ENCODE measurements at regions not wholly inside any gene's neighbourhood (a gene's known extent, or its start where the extent isn't known, plus 50 kb on each side); places are given as distances from the start of the nearest gene placed in this dataset.

- Histone ChIP-seq H3K4me3 (no peak overlapping the region), H3K27me3 (no peaks in the 10 kb centered on the region), H3K9me3 (no peaks in the 10 kb centered on the region), H3K36me3 (no peaks in the 10 kb centered on the region), H3K27ac (no peak overlapping the region), H3K4me1 (no peaks in the 10 kb centered on the region)
- DNase-seq (ENCODE audit: extremely low spot score in 2 of 2), result no peak
- intact Hi-C loops (cut with DNase I), result no loop called here
- TF ChIP-seq POLR2AphosphoS5 (IDR thresholded peaks at IDR 0.05; ENCODE audit: insufficient read depth in 1 of 2, low read depth in 1 of 2) (no peak), POLR2A (IDR thresholded peaks at IDR 0.05) (no peak)
- TF ChIP-seq, protein P1, sequence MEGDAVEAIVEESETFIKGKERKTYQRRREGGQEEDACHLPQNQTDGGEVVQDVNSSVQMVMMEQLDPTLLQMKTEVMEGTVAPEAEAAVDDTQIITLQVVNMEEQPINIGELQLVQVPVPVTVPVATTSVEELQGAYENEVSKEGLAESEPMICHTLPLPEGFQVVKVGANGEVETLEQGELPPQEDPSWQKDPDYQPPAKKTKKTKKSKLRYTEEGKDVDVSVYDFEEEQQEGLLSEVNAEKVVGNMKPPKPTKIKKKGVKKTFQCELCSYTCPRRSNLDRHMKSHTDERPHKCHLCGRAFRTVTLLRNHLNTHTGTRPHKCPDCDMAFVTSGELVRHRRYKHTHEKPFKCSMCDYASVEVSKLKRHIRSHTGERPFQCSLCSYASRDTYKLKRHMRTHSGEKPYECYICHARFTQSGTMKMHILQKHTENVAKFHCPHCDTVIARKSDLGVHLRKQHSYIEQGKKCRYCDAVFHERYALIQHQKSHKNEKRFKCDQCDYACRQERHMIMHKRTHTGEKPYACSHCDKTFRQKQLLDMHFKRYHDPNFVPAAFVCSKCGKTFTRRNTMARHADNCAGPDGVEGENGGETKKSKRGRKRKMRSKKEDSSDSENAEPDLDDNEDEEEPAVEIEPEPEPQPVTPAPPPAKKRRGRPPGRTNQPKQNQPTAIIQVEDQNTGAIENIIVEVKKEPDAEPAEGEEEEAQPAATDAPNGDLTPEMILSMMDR (IDR thresholded peaks at IDR 0.05), result no peak
Measured at GRCh38 chr3:102674284-102674683, 239.5 kb downstream of the ZPLD1 start.

GRCh38 chr3:102676424-102676823 is 241.6 kb downstream of the ZPLD1 start:
- H3K4me3 ChIP-seq, result no peak overlapping the region
- intact Hi-C loops (cut with DNase I), result no loop called here
- H3K4me1 ChIP-seq, result no peaks in the 10 kb centered on the region

GRCh38 chr3:102682741-102683140 is 247.9 kb downstream of the ZPLD1 start:
- Histone ChIP-seq H3K27me3 (no peaks in the 10 kb centered on the region), H3K4me1 (no peaks in the 10 kb centered on the region), H3K27ac (no peak overlapping the region), H3K9me3 (no peaks in the 10 kb centered on the region), H3K36me3 (no peaks in the 10 kb centered on the region), H3K4me3 (no peak overlapping the region)
- no peak for TF ChIP-seq POLR2AphosphoS5 (IDR thresholded peaks at IDR 0.05; ENCODE audit: insufficient read depth in 1 of 2, low read depth in 1 of 2)
- TF ChIP-seq POLR2A (IDR thresholded peaks at IDR 0.05), result no peak
- TF ChIP-seq, protein P1 (IDR thresholded peaks at IDR 0.05), result no peak
- intact Hi-C loops (cut with DNase I), result no loop called here
- no peak for DNase-seq (ENCODE audit: extremely low spot score in 2 of 2)

More at GRCh38 chr3:102676424-102676823, 241.6 kb downstream of the ZPLD1 start:
- no peak for TF ChIP-seq POLR2AphosphoS5 (IDR thresholded peaks at IDR 0.05; ENCODE audit: insufficient read depth in 1 of 2, low read depth in 1 of 2)
- TF ChIP-seq, protein P1 (IDR thresholded peaks at IDR 0.05), result no peak
- no peak for TF ChIP-seq POLR2A (IDR thresholded peaks at IDR 0.05)
- H3K9me3 ChIP-seq, result no peaks in the 10 kb centered on the region
- DNase-seq (ENCODE audit: extremely low spot score in 2 of 2), result no peak
- H3K36me3 ChIP-seq, result no peaks in the 10 kb centered on the region
- H3K27me3 ChIP-seq, result no peaks in the 10 kb centered on the region
- H3K27ac ChIP-seq, result no peak overlapping the region

DNA sequence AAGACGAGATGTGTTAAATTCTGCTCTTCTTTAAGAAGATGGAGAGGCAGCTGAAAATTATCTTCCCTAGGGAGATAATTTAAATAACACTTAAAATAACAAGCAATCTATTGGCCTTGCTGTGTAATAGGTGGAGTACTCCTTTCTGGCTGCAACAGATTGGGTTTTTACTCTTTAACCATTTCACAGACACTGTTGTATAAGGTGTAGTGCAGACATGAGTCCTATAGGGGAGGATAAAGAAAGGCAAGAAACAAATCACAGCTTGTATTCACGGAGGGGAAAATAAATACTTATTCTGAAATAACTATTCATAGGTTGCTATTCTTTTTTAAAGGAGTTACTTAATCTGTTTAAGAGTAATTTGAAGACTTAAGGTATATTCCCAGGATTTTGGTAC is 252.0 kb downstream of the ZPLD1 start:
- no peaks in the 10 kb centered on the region for H3K36me3 ChIP-seq
- H3K9me3 ChIP-seq, result no peaks in the 10 kb centered on the region
- no peak overlapping the region for H3K27ac ChIP-seq
- no peak overlapping the region for H3K4me3 ChIP-seq
- DNase-seq (ENCODE audit: extremely low spot score in 2 of 2), result no peak
- intact Hi-C loops (cut with DNase I), result no loop called here
- no peaks in the 10 kb centered on the region for H3K27me3 ChIP-seq
- H3K4me1 ChIP-seq, result no peaks in the 10 kb centered on the region
- TF ChIP-seq POLR2A (IDR thresholded peaks at IDR 0.05) (no peak), POLR2AphosphoS5 (IDR thresholded peaks at IDR 0.05; ENCODE audit: insufficient read depth in 1 of 2, low read depth in 1 of 2) (no peak)
- TF ChIP-seq, protein P1 (IDR thresholded peaks at IDR 0.05), result no peak

GRCh38 chr3:102687851-102688555 is 253.2 kb downstream of the ZPLD1 start:
- TF ChIP-seq POLR2AphosphoS5 (IDR thresholded peaks at IDR 0.05; ENCODE audit: insufficient read depth in 1 of 2, low read depth in 1 of 2), result no peak
- no peak for TF ChIP-seq POLR2A (IDR thresholded peaks at IDR 0.05)
- TF ChIP-seq, protein P1 (IDR thresholded peaks at IDR 0.05), result no peak
- Histone ChIP-seq H3K4me1 (no peaks in the 10 kb centered on the region), H3K36me3 (no peaks in the 10 kb centered on the region), H3K27me3 (no peaks in the 10 kb centered on the region), H3K27ac (no peak overlapping the region), H3K4me3 (no peak overlapping the region), H3K9me3 (no peaks in the 10 kb centered on the region)
- intact Hi-C loops (cut with DNase I), result no loop called here
- no peak for DNase-seq (ENCODE audit: extremely low spot score in 2 of 2)
